BE2C (cell line): ENCODE measurements at regions not wholly inside any gene's neighbourhood (a gene's known extent, or its start where the extent isn't known, plus 50 kb on each side); places are given as distances from the start of the nearest gene placed in this dataset.

ENCODE experiments used
- DNase-seq: peaks from one replicate; pipeline ENCODE4 v3.0.0-alpha.2; 2020
- H3K27me3 ChIP-seq: fragments of 250-450 bp; sonication (Bioruptor Pico); 2 replicates; pipeline ENCODE4 v1.5.1; 2020; ENCODE audit warnings: mild to moderate bottlenecking
- H3K36me3 ChIP-seq: fragments of 250-450 bp; sonication (Bioruptor Pico); 2 replicates; pipeline ENCODE4 v1.5.1; 2020; ENCODE audit warnings: mild to moderate bottlenecking
- H3K4me1 ChIP-seq: fragments of 250-450 bp; sonication (Bioruptor Pico); 2 replicates; pipeline ENCODE4 v1.5.1; 2020
- H3K4me3 ChIP-seq: 2 replicates; pipeline ENCODE4 v1.5.1; 2011; ENCODE audit warnings: low read depth, low read length
- H3K9me3 ChIP-seq: fragments of 250-450 bp; sonication (Bioruptor Pico); 2 replicates; pipeline ENCODE4 v1.5.1; 2020
- TF ChIP-seq, protein P1 (sequence below): IDR thresholded peaks from 2 replicates; pipeline ENCODE4 v1.5.1; 2012; ENCODE audit warnings: mild to moderate bottlenecking, low read depth, low read length

DNA sequence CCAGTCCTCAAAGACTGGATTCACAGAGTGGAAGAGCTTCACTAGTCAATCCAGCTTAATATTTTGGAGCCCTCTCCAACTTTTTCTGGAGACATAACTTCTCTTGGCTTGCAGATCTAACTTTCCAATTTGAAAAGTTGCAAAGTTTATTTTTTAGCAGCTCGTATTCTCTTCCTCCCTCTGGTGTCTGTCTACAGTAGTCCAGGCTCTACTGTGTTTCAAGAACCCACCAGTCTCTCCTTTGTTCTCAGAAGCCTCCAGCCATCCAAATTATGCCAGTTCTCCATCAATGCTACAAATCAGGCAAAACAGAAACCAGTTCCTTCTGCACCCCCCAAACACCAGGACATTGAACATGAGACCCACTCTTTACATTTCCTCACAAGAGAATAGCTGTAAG lies 376.1 kb upstream of the OPRM1 start:
- H3K27me3 ChIP-seq = no peaks in the 10 kb centered on the region
- TF ChIP-seq, protein P1, sequence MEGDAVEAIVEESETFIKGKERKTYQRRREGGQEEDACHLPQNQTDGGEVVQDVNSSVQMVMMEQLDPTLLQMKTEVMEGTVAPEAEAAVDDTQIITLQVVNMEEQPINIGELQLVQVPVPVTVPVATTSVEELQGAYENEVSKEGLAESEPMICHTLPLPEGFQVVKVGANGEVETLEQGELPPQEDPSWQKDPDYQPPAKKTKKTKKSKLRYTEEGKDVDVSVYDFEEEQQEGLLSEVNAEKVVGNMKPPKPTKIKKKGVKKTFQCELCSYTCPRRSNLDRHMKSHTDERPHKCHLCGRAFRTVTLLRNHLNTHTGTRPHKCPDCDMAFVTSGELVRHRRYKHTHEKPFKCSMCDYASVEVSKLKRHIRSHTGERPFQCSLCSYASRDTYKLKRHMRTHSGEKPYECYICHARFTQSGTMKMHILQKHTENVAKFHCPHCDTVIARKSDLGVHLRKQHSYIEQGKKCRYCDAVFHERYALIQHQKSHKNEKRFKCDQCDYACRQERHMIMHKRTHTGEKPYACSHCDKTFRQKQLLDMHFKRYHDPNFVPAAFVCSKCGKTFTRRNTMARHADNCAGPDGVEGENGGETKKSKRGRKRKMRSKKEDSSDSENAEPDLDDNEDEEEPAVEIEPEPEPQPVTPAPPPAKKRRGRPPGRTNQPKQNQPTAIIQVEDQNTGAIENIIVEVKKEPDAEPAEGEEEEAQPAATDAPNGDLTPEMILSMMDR = peak; percentile 24; the same call in 1 of the 2 replicates
- no peaks in the 10 kb centered on the region for H3K9me3 ChIP-seq
- no peak overlapping the region for H3K4me3 ChIP-seq
- H3K4me1 ChIP-seq = no peaks in the 10 kb centered on the region
- no peak for DNase-seq
- no peaks in the 10 kb centered on the region for H3K36me3 ChIP-seq

DNA sequence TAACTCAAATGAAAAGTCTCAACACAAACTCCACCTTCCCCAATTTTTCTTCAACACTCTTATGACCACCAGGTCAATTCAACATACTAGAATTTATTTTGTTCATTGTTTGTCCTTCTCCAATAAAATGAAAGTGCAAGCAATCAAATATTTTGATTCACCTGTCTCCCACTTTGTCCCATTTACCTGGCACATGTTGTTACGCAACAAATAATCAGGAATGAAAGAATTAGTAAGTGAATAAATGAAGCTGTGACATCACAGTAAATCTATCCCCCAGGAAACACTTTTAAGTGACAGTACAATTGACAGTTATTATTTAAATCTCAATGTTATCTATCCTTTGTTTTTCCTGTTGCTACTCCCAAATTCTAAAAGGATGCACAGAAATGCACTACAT lies 393.7 kb upstream of the OPRM1 start:
- TF ChIP-seq, protein P1 = no peak
- no peaks in the 10 kb centered on the region for H3K4me1 ChIP-seq
- no peaks in the 10 kb centered on the region for H3K9me3 ChIP-seq
- no peak for DNase-seq
- no peaks in the 10 kb centered on the region for H3K36me3 ChIP-seq
- no peaks in the 10 kb centered on the region for H3K27me3 ChIP-seq
- no peak overlapping the region for H3K4me3 ChIP-seq

DNA sequence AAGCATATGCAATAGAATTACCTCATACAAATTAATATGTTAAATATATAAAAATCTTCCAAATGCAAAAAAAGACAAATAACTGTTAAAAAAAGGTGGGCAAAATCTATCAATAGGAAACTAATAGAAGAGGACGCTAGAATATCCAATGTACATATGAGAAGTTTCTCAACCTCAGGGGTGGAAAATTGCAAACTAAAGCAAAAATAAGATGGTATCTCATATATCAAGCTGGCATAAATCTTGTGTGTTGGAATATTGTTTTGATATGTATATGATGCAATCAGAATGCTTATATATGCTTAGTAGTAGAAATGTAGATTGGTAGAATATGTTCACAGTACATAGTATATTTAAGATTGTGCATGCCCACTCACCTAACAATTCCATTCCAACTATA lies 395.0 kb upstream of the OPRM1 start:
- Histone ChIP-seq H3K4me1 (no peaks in the 10 kb centered on the region), H3K36me3 (no peaks in the 10 kb centered on the region), H3K9me3 (no peaks in the 10 kb centered on the region; the same call in 1 of the 2 replicates), H3K4me3 (no peak overlapping the region), H3K27me3 (no peaks in the 10 kb centered on the region)
- TF ChIP-seq, protein P1 = no peak
- DNase-seq = no peak

DNA sequence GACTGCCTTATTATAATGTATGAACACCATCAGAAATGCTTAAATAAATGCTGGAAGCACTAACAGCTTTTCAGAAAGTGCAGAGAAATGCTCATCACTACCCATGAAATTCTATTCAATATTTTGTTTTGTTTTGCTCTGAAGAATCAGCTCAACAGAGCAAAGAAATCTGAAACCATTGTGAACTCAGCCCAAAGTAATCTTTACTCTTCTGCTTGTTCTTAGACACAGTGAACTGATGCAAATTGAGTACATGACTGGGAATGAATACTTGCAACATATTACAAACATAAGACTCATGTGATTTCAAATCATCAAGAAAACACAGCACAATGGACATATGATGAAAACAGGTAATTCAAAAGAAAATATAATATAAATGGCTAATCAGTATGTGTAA lies 404.6 kb upstream of the OPRM1 start:
- no peak for DNase-seq
- H3K36me3 ChIP-seq = no peaks in the 10 kb centered on the region
- H3K27me3 ChIP-seq = no peaks in the 10 kb centered on the region
- no peaks in the 10 kb centered on the region for H3K4me1 ChIP-seq
- TF ChIP-seq, protein P1 = no peak
- no peaks in the 10 kb centered on the region; the same call in 1 of the 2 replicates for H3K9me3 ChIP-seq
- no peak overlapping the region for H3K4me3 ChIP-seq

DNA sequence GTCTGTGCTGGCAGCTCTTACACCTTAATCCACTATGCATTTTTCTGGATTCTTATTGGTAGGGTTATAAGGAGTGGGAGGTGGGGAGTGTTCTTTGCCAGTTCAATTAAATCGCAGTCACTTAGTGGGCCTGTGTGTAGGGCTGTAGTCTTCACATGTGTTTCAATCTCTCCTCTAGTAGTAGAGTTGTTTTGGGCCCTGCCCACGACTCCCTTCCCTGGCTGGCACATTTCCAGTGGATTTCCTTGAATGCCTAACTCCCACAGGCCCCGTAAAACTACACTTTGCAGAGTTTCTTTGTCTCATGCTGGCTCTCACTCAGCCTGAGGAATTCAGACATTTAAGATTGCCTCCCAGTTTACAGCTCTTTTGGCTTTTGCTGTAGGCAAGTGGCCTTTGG lies 414.0 kb upstream of the OPRM1 start:
- DNase-seq = peak; percentile 18
- H3K27me3 ChIP-seq = no peaks in the 10 kb centered on the region
- H3K4me3 ChIP-seq = no peak overlapping the region
- H3K4me1 ChIP-seq = peaks cover 18% of the 10 kb centered on the region
- H3K9me3 ChIP-seq = no peaks in the 10 kb centered on the region; the same call in 1 of the 2 replicates
- TF ChIP-seq, protein P1 = no peak
- no peaks in the 10 kb centered on the region for H3K36me3 ChIP-seq

DNA sequence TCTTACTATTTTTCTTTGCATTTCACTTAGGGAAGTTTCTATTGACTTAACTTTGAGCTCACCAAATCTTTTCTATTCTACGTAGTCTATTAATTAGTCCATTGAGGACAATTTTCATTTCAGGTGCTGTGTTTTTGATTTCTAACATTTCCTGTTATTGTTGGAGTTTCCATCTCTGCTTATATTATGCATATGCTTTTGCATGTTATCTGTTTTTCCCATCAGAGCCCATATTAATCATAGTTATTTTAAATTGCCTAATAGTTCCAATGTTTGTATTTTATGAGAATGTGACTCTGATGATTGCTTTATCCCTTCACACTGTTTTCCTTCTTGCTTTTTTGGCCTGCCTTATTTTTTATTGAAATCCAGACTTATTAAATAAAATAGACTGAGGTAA lies 414.5 kb upstream of the OPRM1 start:
- Histone ChIP-seq H3K4me3 (no peak overlapping the region), H3K4me1 (peaks cover 18% of the 10 kb centered on the region), H3K9me3 (no peaks in the 10 kb centered on the region; the same call in 1 of the 2 replicates), H3K36me3 (no peaks in the 10 kb centered on the region), H3K27me3 (no peaks in the 10 kb centered on the region)
- TF ChIP-seq, protein P1 = no peak
- no peak for DNase-seq
